Tibial nerve (tissue), 4 donors: ENCODE measurements at regions not wholly inside any gene's neighbourhood (a gene's known extent, or its start where the extent isn't known, plus 50 kb on each side); places are given as distances from the start of the nearest gene placed in this dataset.

ENCODE experiments used
- EP300 ChIP-seq, 2 donors: sonication (generic); formaldehyde crosslinking; IDR thresholded peaks; one replicate each; pipeline ENCODE4 v1.6.1; 2017; ENCODE audit warnings: antibody characterized with exemption in 2 of 2, mild to moderate bottlenecking in 1 of 2
- POLR2A ChIP-seq, 2 donors: fragments of 450-650 bp; IDR thresholded peaks; one replicate each; pipeline ENCODE4 v1.6.1; 2017; ENCODE audit warnings: antibody characterized with exemption in 2 of 2, mild to moderate bottlenecking in 2 of 2, moderate library complexity in 2 of 2
- TF ChIP-seq, protein P1 (sequence below), 5 experiments: fragments of 200-600 bp in 3 of 5; fragments of 450-650 bp in 2 of 5; sonication (generic) in 3 of 5; IDR thresholded peaks; one replicate each; pipeline ENCODE4 v1.5.1; 2016 to 2019; ENCODE audit warnings: antibody characterized with exemption in 5 of 5, mild to moderate bottlenecking in 3 of 5, moderate library complexity in 2 of 5

- TF ChIP-seq, protein P1, sequence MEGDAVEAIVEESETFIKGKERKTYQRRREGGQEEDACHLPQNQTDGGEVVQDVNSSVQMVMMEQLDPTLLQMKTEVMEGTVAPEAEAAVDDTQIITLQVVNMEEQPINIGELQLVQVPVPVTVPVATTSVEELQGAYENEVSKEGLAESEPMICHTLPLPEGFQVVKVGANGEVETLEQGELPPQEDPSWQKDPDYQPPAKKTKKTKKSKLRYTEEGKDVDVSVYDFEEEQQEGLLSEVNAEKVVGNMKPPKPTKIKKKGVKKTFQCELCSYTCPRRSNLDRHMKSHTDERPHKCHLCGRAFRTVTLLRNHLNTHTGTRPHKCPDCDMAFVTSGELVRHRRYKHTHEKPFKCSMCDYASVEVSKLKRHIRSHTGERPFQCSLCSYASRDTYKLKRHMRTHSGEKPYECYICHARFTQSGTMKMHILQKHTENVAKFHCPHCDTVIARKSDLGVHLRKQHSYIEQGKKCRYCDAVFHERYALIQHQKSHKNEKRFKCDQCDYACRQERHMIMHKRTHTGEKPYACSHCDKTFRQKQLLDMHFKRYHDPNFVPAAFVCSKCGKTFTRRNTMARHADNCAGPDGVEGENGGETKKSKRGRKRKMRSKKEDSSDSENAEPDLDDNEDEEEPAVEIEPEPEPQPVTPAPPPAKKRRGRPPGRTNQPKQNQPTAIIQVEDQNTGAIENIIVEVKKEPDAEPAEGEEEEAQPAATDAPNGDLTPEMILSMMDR (IDR thresholded peaks at IDR 0.05): no peak
- TF ChIP-seq POLR2A (IDR thresholded peaks at IDR 0.05) (no peak), EP300 (IDR thresholded peaks at IDR 0.05) (no peak)
Measured at GRCh38 chr16:49013727-49014080, 267.9 kb downstream of the CBLN1 start.
